DOHH2 (cell line): ENCODE measurements at regions not wholly inside any gene's neighbourhood (a gene's known extent, or its start where the extent isn't known, plus 50 kb on each side); places are given as distances from the start of the nearest gene placed in this dataset.
"Not testable (repeated sequence)": the region's sequence is repeated elsewhere in the genome, so short reads cannot be mapped to it uniquely, and the experiment has no call there.

ENCODE experiments used
- H3F3A ChIP-seq: fragments of 200-600 bp; sonication (generic), shearing (Covaris generic); 2 replicates; pipeline ENCODE4 v1.6.0; 2016; ENCODE audit warnings: antibody characterized with exemption, mild to moderate bottlenecking; ENCODE audit not compliant: control insufficient read depth, insufficient read depth
- H3K27ac ChIP-seq: fragments of 200-600 bp; sonication (generic); 2 replicates; pipeline ENCODE4 v1.5.1; 2014; ENCODE audit warnings: low read depth, mild to moderate bottlenecking, low read length, moderate library complexity
- H3K27me3 ChIP-seq: fragments of 200-600 bp; sonication (generic); 2 replicates; pipeline ENCODE4 v1.6.1; 2014; ENCODE audit warnings: mild to moderate bottlenecking, low read length, mixed read lengths; ENCODE audit not compliant: control insufficient read depth
- H3K36me3 ChIP-seq: fragments of 200-600 bp; sonication (generic); 2 replicates; pipeline ENCODE4 v1.6.1; 2014; ENCODE audit warnings: mild to moderate bottlenecking, low read length, moderate library complexity, mixed read lengths; ENCODE audit not compliant: control insufficient read depth
- H3K4me1 ChIP-seq: fragments of 200-600 bp; sonication (generic); 2 replicates; pipeline ENCODE4 v1.6.1; 2014; ENCODE audit warnings: mild to moderate bottlenecking, low read length, mixed read lengths; ENCODE audit not compliant: control insufficient read depth
- H3K4me2 ChIP-seq: fragments of 200-600 bp; sonication (generic); 2 replicates; pipeline ENCODE4 v1.6.0; 2014; ENCODE audit warnings: mild to moderate bottlenecking, low read length, moderate library complexity
- H3K4me3 ChIP-seq: fragments of 200-600 bp; sonication (generic); 2 replicates; pipeline ENCODE4 v1.5.1; 2014; ENCODE audit warnings: mild to moderate bottlenecking, low read length, mixed read lengths
- H3K79me2 ChIP-seq: fragments of 200-600 bp; sonication (generic); 2 replicates; pipeline ENCODE4 v1.6.1; 2014; ENCODE audit warnings: mild to moderate bottlenecking, low read length, mixed read lengths; ENCODE audit not compliant: control insufficient read depth
- H3K9me2 ChIP-seq: fragments of 200-600 bp; sonication (generic); replicated peaks from 2 replicates; pipeline ENCODE4 v1.6.1; 2014; ENCODE audit warnings: mild to moderate bottlenecking, low read length, mixed read lengths; ENCODE audit not compliant: control insufficient read depth
- H3K9me3 ChIP-seq: fragments of 200-600 bp; sonication (generic); 2 replicates; pipeline ENCODE4 v1.6.1; 2014; ENCODE audit warnings: antibody characterized with exemption, low read length, mixed read lengths; ENCODE audit not compliant: control insufficient read depth, insufficient read depth
- H4K20me1 ChIP-seq: fragments of 200-600 bp; sonication (generic); 2 replicates; pipeline ENCODE4 v1.6.0; 2014; ENCODE audit warnings: low read depth, mild to moderate bottlenecking, antibody characterized with exemption, low read length, moderate library complexity; ENCODE audit not compliant: control insufficient read depth, insufficient read depth
- CTCF ChIP-seq: fragments of 200-600 bp; sonication (generic); IDR thresholded peaks from one replicate; pipeline ENCODE4 v1.5.1; 2014; ENCODE audit warnings: antibody characterized with exemption, mild to moderate bottlenecking, low read depth, low read length; ENCODE audit not compliant: poor library complexity, severe bottlenecking
- EZH2phosphoT487 ChIP-seq: fragments of 200-600 bp; sonication (generic); IDR thresholded peaks from 2 replicates; pipeline ENCODE4 v1.6.1; 2017; ENCODE audit warnings: borderline replicate concordance, mild to moderate bottlenecking, antibody characterized with exemption, low read length, moderate library complexity, mixed read lengths

GRCh38 chr13:33355201-33355895 is 69.8 kb upstream of the STARD13 start:
- Histone ChIP-seq H3K36me3 (no peaks in the 10 kb centered on the region), H4K20me1 (no peaks in the 10 kb centered on the region), H3K9me2 (no peaks in the 10 kb centered on the region), H3K27ac (no peak overlapping the region), H3K4me2 (no peak overlapping the region), H3K9me3 (no peaks in the 10 kb centered on the region), H3F3A (no peaks in the 10 kb centered on the region), H3K4me3 (no peak overlapping the region), H3K4me1 (peaks cover 4% of the 10 kb centered on the region), H3K27me3 (no peaks in the 10 kb centered on the region), H3K79me2 (no peaks in the 10 kb centered on the region)
- TF ChIP-seq CTCF (no peak), EZH2phosphoT487 (no peak)

- not testable (repeated sequence) for H4K20me1 ChIP-seq, H3K9me3 ChIP-seq, H3K79me2 ChIP-seq, H3K27me3 ChIP-seq, H3F3A ChIP-seq, H3K36me3 ChIP-seq, H3K4me3 ChIP-seq, H3K9me2 ChIP-seq, H3K4me1 ChIP-seq, H3K4me2 ChIP-seq, H3K27ac ChIP-seq
These were observed 72.5 kb upstream of the STARD13 start for GRCh38 chr13:33358076-33358475.

GRCh38 chr13:33362986-33363727 is 77.6 kb upstream of the STARD13 start:
- TF ChIP-seq EZH2phosphoT487 (no peak), CTCF (no peak)
- Histone ChIP-seq H3K4me1 (peaks cover 7% of the 10 kb centered on the region), H3K79me2 (no peaks in the 10 kb centered on the region), H3K9me3 (no peaks in the 10 kb centered on the region), H3K4me3 (no peak overlapping the region), H3K36me3 (no peaks in the 10 kb centered on the region), H3K9me2 (no peaks in the 10 kb centered on the region), H3F3A (no peaks in the 10 kb centered on the region), H3K27ac (no peak overlapping the region), H3K4me2 (no peak overlapping the region), H3K27me3 (no peaks in the 10 kb centered on the region), H4K20me1 (no peaks in the 10 kb centered on the region)

- H3K9me2 ChIP-seq = no peaks in the 10 kb centered on the region
- H3K27me3 ChIP-seq = no peaks in the 10 kb centered on the region
- no peaks in the 10 kb centered on the region for H4K20me1 ChIP-seq
- H3K36me3 ChIP-seq = no peaks in the 10 kb centered on the region
- H3K4me3 ChIP-seq = no peak overlapping the region
- no peaks in the 10 kb centered on the region for H3F3A ChIP-seq
- no peak for TF ChIP-seq EZH2phosphoT487
- TF ChIP-seq CTCF = no peak
- H3K79me2 ChIP-seq = no peaks in the 10 kb centered on the region
- H3K27ac ChIP-seq = no peak overlapping the region
- peaks cover 8% of the 10 kb centered on the region for H3K4me1 ChIP-seq
- no peak overlapping the region for H3K4me2 ChIP-seq
- no peaks in the 10 kb centered on the region for H3K9me3 ChIP-seq
These were observed 78.6 kb upstream of the STARD13 start for GRCh38 chr13:33364192-33364591.
